ENCODE measurements at regions not wholly inside any gene's neighbourhood (a gene's known extent, or its start where the extent isn't known, plus 50 kb on each side); places are given as distances from the start of the nearest gene placed in this dataset.

GRCh38 chr1:38376577-38376976, 330.0 kb upstream of the POU3F1 start:
- DNase-seq: no peak
- intact Hi-C loops (cut with DNase I; ENCODE audit: low total_unique reads): no loop called here
- Histone ChIP-seq H3K9me3 (peaks cover 0 to 29% (median 15%) of the 10 kb centered on the region in 8 donors), H3K27ac (no peak overlapping the region), H3K27me3 (replicated peaks in 1 of 7) (peaks cover 0 to 11% (median 0%) of the 10 kb centered on the region in 7 donors), H3K36me3 (no peaks in the 10 kb centered on the region), H3K4me1 (no peaks in the 10 kb centered on the region), H3K4me3 (no peak overlapping the region)
- TF ChIP-seq POLR2AphosphoS5 (IDR thresholded peaks at IDR 0.05): no peak
- TF ChIP-seq, protein P1, sequence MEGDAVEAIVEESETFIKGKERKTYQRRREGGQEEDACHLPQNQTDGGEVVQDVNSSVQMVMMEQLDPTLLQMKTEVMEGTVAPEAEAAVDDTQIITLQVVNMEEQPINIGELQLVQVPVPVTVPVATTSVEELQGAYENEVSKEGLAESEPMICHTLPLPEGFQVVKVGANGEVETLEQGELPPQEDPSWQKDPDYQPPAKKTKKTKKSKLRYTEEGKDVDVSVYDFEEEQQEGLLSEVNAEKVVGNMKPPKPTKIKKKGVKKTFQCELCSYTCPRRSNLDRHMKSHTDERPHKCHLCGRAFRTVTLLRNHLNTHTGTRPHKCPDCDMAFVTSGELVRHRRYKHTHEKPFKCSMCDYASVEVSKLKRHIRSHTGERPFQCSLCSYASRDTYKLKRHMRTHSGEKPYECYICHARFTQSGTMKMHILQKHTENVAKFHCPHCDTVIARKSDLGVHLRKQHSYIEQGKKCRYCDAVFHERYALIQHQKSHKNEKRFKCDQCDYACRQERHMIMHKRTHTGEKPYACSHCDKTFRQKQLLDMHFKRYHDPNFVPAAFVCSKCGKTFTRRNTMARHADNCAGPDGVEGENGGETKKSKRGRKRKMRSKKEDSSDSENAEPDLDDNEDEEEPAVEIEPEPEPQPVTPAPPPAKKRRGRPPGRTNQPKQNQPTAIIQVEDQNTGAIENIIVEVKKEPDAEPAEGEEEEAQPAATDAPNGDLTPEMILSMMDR (IDR thresholded peaks at IDR 0.05 in 8 of 11, conservative IDR thresholded peaks at IDR 0.05 in 3 of 11): no peak
- no peak for TF ChIP-seq POLR2A (IDR thresholded peaks at IDR 0.05)
- 59 to 74% (median 65%) methylated on average over 2 of the region's 2 CpGs for WGBS, 5 donors

- intact Hi-C loops (cut with DNase I; ENCODE audit: low total_unique reads): no loop called here
- DNase-seq: no peak
- Histone ChIP-seq H3K27me3 (replicated peaks in 1 of 7) (peaks cover 0 to 17% (median 0%) of the 10 kb centered on the region in 7 donors), H3K27ac (no peak overlapping the region), H3K4me3 (no peak overlapping the region), H3K9me3 (peaks cover 0 to 29% (median 15%) of the 10 kb centered on the region in 8 donors), H3K36me3 (no peaks in the 10 kb centered on the region), H3K4me1 (no peaks in the 10 kb centered on the region)
- TF ChIP-seq, protein P1 (IDR thresholded peaks at IDR 0.05 in 8 of 11, conservative IDR thresholded peaks at IDR 0.05 in 3 of 11): no peak
- no peak for TF ChIP-seq POLR2A (IDR thresholded peaks at IDR 0.05)
- no peak for TF ChIP-seq POLR2AphosphoS5 (IDR thresholded peaks at IDR 0.05)
- 54 to 88% (median 62%) methylated on average over 1 of the region's 1 CpG for WGBS, 5 donors
Observed at GRCh38 chr1:38375035-38375434, 328.4 kb upstream of the POU3F1 start.

DNA sequence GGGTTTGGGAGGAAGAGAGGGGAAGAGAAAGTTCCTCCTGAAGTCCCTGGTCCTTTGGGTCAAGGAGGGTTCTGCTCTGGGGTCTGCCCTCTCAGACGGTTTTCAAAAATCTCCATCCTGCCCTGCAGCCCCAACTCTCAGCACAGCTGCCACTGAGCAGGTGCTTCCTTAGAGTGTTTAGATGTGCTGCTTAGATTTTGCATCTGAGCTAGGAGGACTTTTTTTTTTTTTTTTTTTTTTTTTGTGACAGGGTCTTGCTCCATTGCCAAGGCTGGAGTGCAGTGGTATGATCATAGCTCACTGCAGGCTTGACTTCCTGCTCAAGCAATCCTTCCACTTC, 324.9 kb upstream of the POU3F1 start:
- Histone ChIP-seq H3K4me1 (no peaks in the 10 kb centered on the region), H3K27me3 (replicated peaks in 1 of 7) (peaks cover 0 to 34% (median 0%) of the 10 kb centered on the region in 7 donors), H3K36me3 (no peaks in the 10 kb centered on the region), H3K9me3 (peaks cover 0 to 29% (median 15%) of the 10 kb centered on the region in 8 donors), H3K27ac (no peak overlapping the region), H3K4me3 (no peak overlapping the region)
- DNase-seq: no peak
- TF ChIP-seq, protein P1 (IDR thresholded peaks at IDR 0.05 in 8 of 11, conservative IDR thresholded peaks at IDR 0.05 in 3 of 11): no peak
- TF ChIP-seq POLR2A (IDR thresholded peaks at IDR 0.05) (no peak), POLR2AphosphoS5 (IDR thresholded peaks at IDR 0.05) (no peak)
- 50 to 69% (median 56%) methylated on average over 1 of the region's 1 CpG for WGBS, 5 donors
- intact Hi-C loops (cut with DNase I; ENCODE audit: low total_unique reads): no loop called here

- 67 to 73% (median 69%) methylated on average over 14 of the region's 14 CpGs for WGBS, 5 donors
- peaks cover 0 to 25% (median 14%) of the 10 kb centered on the region in 8 donors for H3K9me3 ChIP-seq
- TF ChIP-seq POLR2AphosphoS5 (IDR thresholded peaks at IDR 0.05) (no peak), POLR2A (IDR thresholded peaks at IDR 0.05) (no peak)
- TF ChIP-seq, protein P1 (IDR thresholded peaks at IDR 0.05 in 8 of 11, conservative IDR thresholded peaks at IDR 0.05 in 3 of 11): no peak
- no peak overlapping the region for H3K4me3 ChIP-seq
- peaks cover 0 to 34% (median 0%) of the 10 kb centered on the region in 7 donors for H3K27me3 ChIP-seq (replicated peaks in 1 of 7)
- H3K27ac ChIP-seq: no peak overlapping the region
- H3K36me3 ChIP-seq: no peaks in the 10 kb centered on the region
- intact Hi-C loops (cut with DNase I; ENCODE audit: low total_unique reads): no loop called here
- no peak for DNase-seq
- no peaks in the 10 kb centered on the region for H3K4me1 ChIP-seq
Observed at GRCh38 chr1:38370716-38371504, 324.3 kb upstream of the POU3F1 start.

All from spleen (tissue), 11 donors.